ENCODE measurements at regions not wholly inside any gene's neighbourhood (a gene's known extent, or its start where the extent isn't known, plus 50 kb on each side); places are given as distances from the start of the nearest gene placed in this dataset.
"Not testable (repeated sequence)": the region's sequence is repeated elsewhere in the genome, so short reads cannot be mapped to it uniquely, and the experiment has no call there.

- H2AK5ac ChIP-seq (ENCODE audit: low read depth, low read length); H3K4ac ChIP-seq (replicated peaks; ENCODE audit: insufficient read length, low read depth, low read length); H4K20me1 ChIP-seq (replicated peaks in 1 of 2; ENCODE audit: control insufficient read depth in 1 of 2, insufficient read depth in 2 of 2, low read length in 2 of 2); H3K18ac ChIP-seq (ENCODE audit: extremely low read depth, low read length); H3K9me3 ChIP-seq (ENCODE audit: insufficient read depth in 2 of 2, low read depth in 1 of 2, low read length in 1 of 2); H3K27me3 ChIP-seq (replicated peaks in 1 of 4; ENCODE audit: control insufficient read depth in 3 of 4, extremely low read depth in 1 of 4, insufficient read depth in 3 of 4, low read length in 3 of 4); H3K36me3 ChIP-seq (ENCODE audit: control insufficient read depth in 2 of 4, insufficient read depth in 4 of 4, low read length in 3 of 4); H4K8ac ChIP-seq (ENCODE audit: extremely low read depth, insufficient read depth, low read length); H3K9ac ChIP-seq (replicated peaks in 1 of 4; ENCODE audit: extremely low read depth in 1 of 4, low read depth in 3 of 4, low read length in 3 of 4); H2BK20ac ChIP-seq (ENCODE audit: low read length); FAIRE-seq; DNase-seq (ENCODE audit: low read depth in 1 of 2, low spot score in 2 of 2); H3K27ac ChIP-seq (ENCODE audit: low read depth, low read length); H2AFZ ChIP-seq (ENCODE audit: low read length); H3K79me2 ChIP-seq (ENCODE audit: control insufficient read depth in 1 of 2, insufficient read depth in 2 of 2, low read length in 2 of 2); H2BK15ac ChIP-seq (ENCODE audit: low read length); H2BK120ac ChIP-seq (replicated peaks; ENCODE audit: low read depth, low read length); H3K56ac ChIP-seq (replicated peaks; ENCODE audit: insufficient read length, low read depth, low read length); POLR2A ChIA-PET (ENCODE audit: partially characterized antibody); H4K91ac ChIP-seq (replicated peaks; ENCODE audit: insufficient read length, low read length); H4K5ac ChIP-seq (ENCODE audit: insufficient read length, low read depth, low read length); H3K23me2 ChIP-seq (ENCODE audit: low read depth, low read length); H2BK12ac ChIP-seq (ENCODE audit: low read depth, low read length); H3K4me1 ChIP-seq (replicated peaks in 1 of 4; ENCODE audit: control insufficient read depth in 3 of 4, insufficient read depth in 4 of 4, low read length in 3 of 4); H3K4me3 ChIP-seq (ENCODE audit: extremely low read depth in 1 of 4, insufficient read depth in 2 of 4, low read depth in 3 of 4, low read length in 4 of 4); H2BK5ac ChIP-seq (ENCODE audit: low read depth, low read length); H3K23ac ChIP-seq (ENCODE audit: insufficient read length); H3K14ac ChIP-seq (ENCODE audit: insufficient read length); H3K79me1 ChIP-seq (ENCODE audit: low read depth, low read length); H3K4me2 ChIP-seq (ENCODE audit: insufficient read depth in 1 of 2, low read depth in 2 of 2, low read length in 2 of 2): not testable (repeated sequence)
- WGBS, 2 experiments (ENCODE audit: extremely low coverage in 1 of 2, insufficient coverage in 1 of 2, insufficient read length in 1 of 2, insufficient replicate concordance in 2 of 2, low coverage in 1 of 2, low lambda C conversion rate in 2 of 2, missing lambda C conversion rate in 1 of 2): 87% methylated on average over 15 of the region's 15 CpGs; no CpG with 5 or more reads in 1 of the 2 experiments
- CTCF ChIA-PET (ENCODE audit: partially characterized antibody): interaction anchor here (1.2 kb wide), 1 partner anchor 33 kb away, joined by 3 read pairs; no protein-coding TSS in a partner anchor
Observed at GRCh38 chr1:232313876-232314275, 316.1 kb downstream of the SIPA1L2 start.

Measured in H1 (cell line).